Thoracic aorta (tissue), 2 donors: ENCODE measurements at regions not wholly inside any gene's neighbourhood (a gene's known extent, or its start where the extent isn't known, plus 50 kb on each side); places are given as distances from the start of the nearest gene placed in this dataset.

Source experiments
- ATAC-seq: fragments of 150-250 bp; one replicate; pipeline ENCODE4 v1.8.0; 2017; ENCODE audit warnings: low read depth; ENCODE audit not compliant: insufficient number of reproducible peaks, low FRiP score
- DNase-seq: peaks from one replicate; pipeline ENCODE4 v3.0.0-alpha.2; 2020; ENCODE audit warnings: low spot score
- H3K27ac ChIP-seq, 2 donors: fragments of 200-600 bp; sonication (generic); 1 replicate in 1 of 2; 2 replicates in 1 of 2; pipeline ENCODE4 v1.5.1; 2016; ENCODE audit warnings: mild to moderate bottlenecking in 2 of 2, moderate library complexity in 2 of 2
- H3K27me3 ChIP-seq: fragments of 200-600 bp; sonication (generic); replicated peaks from 2 replicates; pipeline ENCODE4 v1.6.0; 2016; ENCODE audit warnings: mild to moderate bottlenecking; ENCODE audit not compliant: insufficient read depth
- H3K36me3 ChIP-seq: fragments of 200-600 bp; sonication (generic); one replicate; pipeline ENCODE4 v1.5.1; 2016
- H3K4me1 ChIP-seq, 2 donors: fragments of 200-600 bp; sonication (generic); 1 replicate in 1 of 2; 2 replicates in 1 of 2; pipeline versions ENCODE4 v1.5.1 to v1.6.0; 2016; ENCODE audit warnings: low read depth in 2 of 2, mild to moderate bottlenecking in 1 of 2; ENCODE audit not compliant: control insufficient read depth in 1 of 2
- H3K4me3 ChIP-seq: fragments of 200-600 bp; sonication (generic); 2 replicates; pipeline ENCODE4 v1.5.1; 2016; ENCODE audit warnings: mild to moderate bottlenecking
- H3K9me3 ChIP-seq: fragments of 200-600 bp; sonication (generic); 2 replicates; pipeline ENCODE4 v1.5.1; 2016
- CTCF ChIP-seq: fragments of 200-600 bp; sonication (generic); IDR thresholded peaks from one replicate; pipeline ENCODE4 v1.5.1; 2019; ENCODE audit warnings: antibody characterized with exemption

GRCh38 chr13:79862515-79862914 lies 381.6 kb downstream of the NDFIP2 start:
- no peaks in the 10 kb centered on the region for H3K27me3 ChIP-seq
- no peak for DNase-seq
- H3K4me1 ChIP-seq: no peaks in the 10 kb centered on the region
- no peaks in the 10 kb centered on the region for H3K36me3 ChIP-seq
- no peak overlapping the region for H3K27ac ChIP-seq
- no peak for ATAC-seq
- no peaks in the 10 kb centered on the region for H3K9me3 ChIP-seq
- TF ChIP-seq CTCF: no peak
- H3K4me3 ChIP-seq: no peak overlapping the region

GRCh38 chr13:79861731-79862130 lies 380.8 kb downstream of the NDFIP2 start:
- Histone ChIP-seq H3K9me3 (no peaks in the 10 kb centered on the region), H3K27ac (no peak overlapping the region), H3K4me1 (no peaks in the 10 kb centered on the region), H3K36me3 (no peaks in the 10 kb centered on the region), H3K4me3 (no peak overlapping the region), H3K27me3 (no peaks in the 10 kb centered on the region)
- DNase-seq (no peak), ATAC-seq (no peak)
- TF ChIP-seq CTCF: no peak

- no peak for ATAC-seq
Measured at GRCh38 chr13:79860791-79861190, 379.8 kb downstream of the NDFIP2 start.

GRCh38 chr13:79859756-79860155 lies 378.8 kb downstream of the NDFIP2 start:
- Histone ChIP-seq H3K9me3 (no peaks in the 10 kb centered on the region), H3K36me3 (no peaks in the 10 kb centered on the region), H3K27me3 (no peaks in the 10 kb centered on the region), H3K4me1 (no peaks in the 10 kb centered on the region), H3K27ac (no peak overlapping the region), H3K4me3 (no peak overlapping the region)
- ATAC-seq: no peak
- TF ChIP-seq CTCF: no peak
- DNase-seq: no peak

More at GRCh38 chr13:79860791-79861190, 379.8 kb downstream of the NDFIP2 start:
- no peaks in the 10 kb centered on the region for H3K9me3 ChIP-seq
- H3K27ac ChIP-seq: no peak overlapping the region
- no peaks in the 10 kb centered on the region for H3K4me1 ChIP-seq
- no peaks in the 10 kb centered on the region for H3K36me3 ChIP-seq
- no peak for TF ChIP-seq CTCF
- no peaks in the 10 kb centered on the region for H3K27me3 ChIP-seq
- H3K4me3 ChIP-seq: no peak overlapping the region
- no peak for DNase-seq

- H3K4me1 ChIP-seq: peaks cover 0 to under 1% of the 10 kb centered on the region in 2 donors
- TF ChIP-seq CTCF: no peak
- no peak overlapping the region for H3K4me3 ChIP-seq
- DNase-seq: no peak
- H3K36me3 ChIP-seq: no peaks in the 10 kb centered on the region
- no peaks in the 10 kb centered on the region for H3K27me3 ChIP-seq
- no peaks in the 10 kb centered on the region for H3K9me3 ChIP-seq
- no peak for ATAC-seq
- no peak overlapping the region for H3K27ac ChIP-seq
Measured at GRCh38 chr13:79853251-79853650, 372.3 kb downstream of the NDFIP2 start.
